PC-3 (cell line): ENCODE measurements at regions not wholly inside any gene's neighbourhood (a gene's known extent, or its start where the extent isn't known, plus 50 kb on each side); places are given as distances from the start of the nearest gene placed in this dataset.

Experiments used
- EZH2phosphoT487 ChIP-seq: fragments of 300-600 bp; sonication (generic); IDR thresholded peaks from 2 replicates; pipeline ENCODE4 v1.6.1; 2018; ENCODE audit warnings: mild to moderate bottlenecking, antibody characterized with exemption, low read length, borderline replicate concordance
- TF ChIP-seq, protein P1 (sequence below): fragments of 300-600 bp; sonication (generic); conservative IDR thresholded peaks from 2 replicates; pipeline ENCODE4 v1.5.1; 2017; ENCODE audit warnings: antibody characterized with exemption, low read depth, mild to moderate bottlenecking, low read length

DNA sequence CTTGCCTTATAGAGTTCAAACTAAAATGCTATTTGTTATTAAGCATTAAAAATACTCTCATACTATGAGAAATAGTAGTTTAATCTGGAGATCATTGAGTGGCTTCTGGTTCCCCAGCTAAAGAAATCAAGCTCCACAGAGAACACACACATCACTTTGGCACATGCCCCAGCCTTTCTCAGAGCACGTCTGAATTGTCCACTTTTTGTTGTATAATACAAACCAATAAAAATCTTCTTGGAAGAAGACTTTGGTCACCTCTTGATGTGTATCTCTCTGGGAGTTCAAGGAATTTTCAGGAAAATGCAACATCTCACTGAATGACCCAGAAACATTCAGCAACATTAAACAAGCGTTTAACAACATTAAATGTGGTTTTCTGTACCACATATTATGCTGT, 413.9 kb downstream of the GALC start:
- TF ChIP-seq, protein P1, sequence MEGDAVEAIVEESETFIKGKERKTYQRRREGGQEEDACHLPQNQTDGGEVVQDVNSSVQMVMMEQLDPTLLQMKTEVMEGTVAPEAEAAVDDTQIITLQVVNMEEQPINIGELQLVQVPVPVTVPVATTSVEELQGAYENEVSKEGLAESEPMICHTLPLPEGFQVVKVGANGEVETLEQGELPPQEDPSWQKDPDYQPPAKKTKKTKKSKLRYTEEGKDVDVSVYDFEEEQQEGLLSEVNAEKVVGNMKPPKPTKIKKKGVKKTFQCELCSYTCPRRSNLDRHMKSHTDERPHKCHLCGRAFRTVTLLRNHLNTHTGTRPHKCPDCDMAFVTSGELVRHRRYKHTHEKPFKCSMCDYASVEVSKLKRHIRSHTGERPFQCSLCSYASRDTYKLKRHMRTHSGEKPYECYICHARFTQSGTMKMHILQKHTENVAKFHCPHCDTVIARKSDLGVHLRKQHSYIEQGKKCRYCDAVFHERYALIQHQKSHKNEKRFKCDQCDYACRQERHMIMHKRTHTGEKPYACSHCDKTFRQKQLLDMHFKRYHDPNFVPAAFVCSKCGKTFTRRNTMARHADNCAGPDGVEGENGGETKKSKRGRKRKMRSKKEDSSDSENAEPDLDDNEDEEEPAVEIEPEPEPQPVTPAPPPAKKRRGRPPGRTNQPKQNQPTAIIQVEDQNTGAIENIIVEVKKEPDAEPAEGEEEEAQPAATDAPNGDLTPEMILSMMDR: no peak
- TF ChIP-seq EZH2phosphoT487: no peak
